CD4-positive, alpha-beta T cell (primary cell): ENCODE measurements at regions not wholly inside any gene's neighbourhood (a gene's known extent, or its start where the extent isn't known, plus 50 kb on each side); places are given as distances from the start of the nearest gene placed in this dataset.

Experiments
- ATAC-seq: fragments of 200-7000 bp; cut with Tn5 transposase; one replicate; pipeline ENCODE4 v1.10.0; 2022; ENCODE audit warnings: mild to moderate bottlenecking; ENCODE audit not compliant: poor library complexity
- CTCF ChIA-PET: fragments of 350-600 bp; sonication (Branson Sonifier 250); formaldehyde crosslinking; loops from one replicate; lab custom pipeline; 2021; ENCODE audit warnings: antibody characterized with exemption, inconsistent platforms; lab: Charles Lee
- POLR2A ChIA-PET: fragments of 350-600 bp; sonication (Branson Sonifier 250); formaldehyde crosslinking; loops from one replicate; lab custom pipeline; 2021; ENCODE audit warnings: antibody characterized with exemption, inconsistent platforms; lab: Charles Lee
- DNase-seq, 14 experiments: peaks; one replicate each; pipeline ENCODE4 v3.0.0-alpha.2; 2013 to 2020; ENCODE audit warnings: mixed read lengths in 2 of 14
- H3K27ac ChIP-seq, 2 donors: one replicate each; pipeline versions ENCODE4 v1.5.1 to v1.7.0; 2013; ENCODE audit warnings: low read length in 2 of 2, low read depth in 1 of 2, mild to moderate bottlenecking in 1 of 2
- H3K27me3 ChIP-seq, 2 experiments: 1 replicate in 1 of 2; 2 replicates in 1 of 2; pipeline versions ENCODE4 v1.6.1 to v1.7.0; 2013; ENCODE audit warnings: low read length in 2 of 2, control low read depth in 1 of 2, mild to moderate bottlenecking in 1 of 2, moderate library complexity in 1 of 2; ENCODE audit not compliant: insufficient read depth in 2 of 2, control insufficient read depth in 1 of 2
- H3K36me3 ChIP-seq: one replicate; pipeline ENCODE4 v1.6.1; 2013; ENCODE audit warnings: low read length, control low read depth; ENCODE audit not compliant: insufficient read depth
- H3K4me1 ChIP-seq: one replicate; pipeline ENCODE4 v1.6.1; 2013; ENCODE audit warnings: low read length, control low read depth; ENCODE audit not compliant: insufficient read depth
- H3K4me3 ChIP-seq: one replicate; pipeline ENCODE4 v1.5.1; 2013; ENCODE audit warnings: mild to moderate bottlenecking, low read length, moderate library complexity
- H3K9me3 ChIP-seq, 2 experiments: 1 replicate in 1 of 2; 2 replicates in 1 of 2; pipeline versions ENCODE4 v1.6.1 to v1.7.0; 2013; ENCODE audit warnings: low read length in 2 of 2, mild to moderate bottlenecking in 2 of 2, control low read depth in 1 of 2, moderate library complexity in 1 of 2; ENCODE audit not compliant: control insufficient read depth in 1 of 2, insufficient read depth in 1 of 2
- H3K27ac Mint-ChIP-seq: one replicate; pipeline ENCODE4 v1.8.0; 2020; ENCODE audit warnings: mixed read lengths
- H3K27me3 Mint-ChIP-seq: one replicate; pipeline ENCODE4 v1.8.0; 2021; ENCODE audit warnings: mixed read lengths
- H3K36me3 Mint-ChIP-seq: one replicate; pipeline ENCODE4 v1.8.0; 2021; ENCODE audit warnings: low read depth, mixed read lengths
- H3K4me1 Mint-ChIP-seq: one replicate; pipeline ENCODE4 v1.8.0; 2021; ENCODE audit warnings: low read depth, mixed read lengths
- H3K4me3 Mint-ChIP-seq: one replicate; pipeline ENCODE4 v1.8.0; 2020; ENCODE audit warnings: mild to moderate bottlenecking, mixed read lengths
- H3K9me3 Mint-ChIP-seq: one replicate; pipeline ENCODE4 v1.8.0; 2020; ENCODE audit warnings: mixed read lengths
- CTCF ChIP-seq: fragments of 200-600 bp; IDR thresholded peaks from one replicate; pipeline ENCODE4 v1.8.0; 2022; ENCODE audit warnings: antibody characterized with exemption, mild to moderate bottlenecking
- intact Hi-C, 2 experiments: fragments of 100-400 bp; cut with DNase I in 1 of 2; cut with micrococcal nuclease in 1 of 2; formaldehyde crosslinking; loops; one replicate each; pipeline versions ENCODE4 v1.15.1 to v1.9.0; 2023 to 2025; cut with DNase I, micrococcal nuclease

DNA sequence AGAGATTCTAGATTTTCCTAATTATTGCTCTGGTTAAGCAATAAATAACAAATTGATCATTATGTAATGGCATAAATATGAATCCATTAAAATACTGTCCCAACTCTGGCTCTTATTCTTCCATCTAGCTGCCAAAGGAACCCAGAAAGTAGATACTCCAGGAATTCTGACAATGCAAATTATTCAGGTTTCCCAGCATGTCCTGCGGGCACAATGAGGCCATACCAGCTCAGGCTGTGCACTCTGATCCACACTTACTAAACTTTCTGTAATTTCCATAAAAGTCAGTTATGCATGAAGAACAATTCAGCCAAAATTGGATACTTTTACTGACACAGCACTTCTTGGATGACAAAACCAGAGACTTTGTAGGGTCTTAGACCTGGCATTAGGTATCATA, 576.3 kb downstream of the KCNH5 start:
- no peak for ATAC-seq
- Histone ChIP-seq H3K36me3 (no peaks in the 10 kb centered on the region), H3K4me3 (no peak overlapping the region), H3K4me1 (no peaks in the 10 kb centered on the region), H3K27me3 (no peaks in the 10 kb centered on the region), H3K27ac (no peak overlapping the region), H3K9me3 (no peaks in the 10 kb centered on the region)
- intact Hi-C loops: no loop called here
- DNase-seq: no peak
- H3K9me3 Mint-ChIP-seq: peaks cover 7% of the 10 kb centered on the region
- no peak overlapping the region for H3K4me3 Mint-ChIP-seq
- CTCF ChIA-PET: no interaction called here
- TF ChIP-seq CTCF: no peak
- no peaks in the 10 kb centered on the region for H3K27me3 Mint-ChIP-seq
- H3K4me1 Mint-ChIP-seq: no peaks in the 10 kb centered on the region
- POLR2A ChIA-PET: no interaction called here
- no peaks in the 10 kb centered on the region for H3K36me3 Mint-ChIP-seq
- no peak overlapping the region for H3K27ac Mint-ChIP-seq

DNA sequence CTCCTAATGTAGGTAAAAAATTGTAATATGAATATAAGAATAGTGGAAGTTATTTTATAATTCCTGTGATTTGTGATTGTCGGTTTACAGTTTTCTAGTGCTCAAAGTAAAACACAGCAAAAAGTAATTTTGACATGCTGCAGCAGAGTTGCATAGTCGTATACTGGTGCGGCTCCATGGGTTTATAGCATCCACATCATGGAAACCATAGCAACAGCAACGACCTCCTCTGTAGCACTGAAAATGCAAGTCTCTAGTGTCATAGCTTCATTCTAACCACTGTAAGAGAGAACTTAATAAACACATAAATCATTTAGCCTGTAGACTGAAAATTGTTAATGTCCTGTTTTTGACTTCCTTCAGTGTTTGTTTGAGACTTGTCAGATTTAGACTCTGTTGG, 574.3 kb downstream of the KCNH5 start:
- DNase-seq (no peak), ATAC-seq (no peak)
- no peaks in the 10 kb centered on the region for H3K4me1 ChIP-seq
- no peak overlapping the region for H3K4me3 ChIP-seq
- no peaks in the 10 kb centered on the region for H3K27me3 ChIP-seq
- Mint-ChIP-seq H3K27me3 (no peaks in the 10 kb centered on the region), H3K27ac (no peak overlapping the region), H3K9me3 (peaks cover 3% of the 10 kb centered on the region), H3K36me3 (no peaks in the 10 kb centered on the region), H3K4me3 (no peak overlapping the region), H3K4me1 (no peaks in the 10 kb centered on the region)
- ChIA-PET POLR2A (no interaction called here), CTCF (no interaction called here)
- H3K27ac ChIP-seq: no peak overlapping the region
- no peaks in the 10 kb centered on the region for H3K9me3 ChIP-seq
- intact Hi-C loops: no loop called here
- H3K36me3 ChIP-seq: no peaks in the 10 kb centered on the region
- TF ChIP-seq CTCF: no peak

DNA sequence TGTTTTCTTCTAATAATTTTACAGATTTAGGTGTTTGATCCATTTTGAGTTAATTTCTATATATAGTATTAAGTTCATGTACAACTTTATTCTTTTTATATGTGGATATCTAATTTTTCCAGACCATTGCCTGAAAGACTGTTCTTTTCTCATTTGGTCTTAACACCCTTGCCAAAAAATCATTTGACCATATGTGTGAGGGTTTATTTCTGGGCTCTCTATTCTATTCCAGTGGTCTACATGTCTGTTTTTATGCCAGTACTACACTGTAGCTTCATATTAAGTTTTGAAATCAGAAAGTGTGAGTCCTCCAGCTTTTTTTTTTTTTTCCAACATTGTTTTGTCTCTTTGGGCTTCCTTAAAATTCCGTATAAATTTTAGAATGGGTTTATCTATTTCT, 554.1 kb downstream of the KCNH5 start:
- CTCF ChIA-PET: no interaction called here
- no peak for TF ChIP-seq CTCF
- no peak for ATAC-seq
- no peak overlapping the region for H3K27ac ChIP-seq
- DNase-seq: no peak
- H3K4me1 ChIP-seq: no peaks in the 10 kb centered on the region
- Mint-ChIP-seq H3K27ac (no peak overlapping the region), H3K36me3 (no peaks in the 10 kb centered on the region), H3K4me3 (no peak overlapping the region), H3K9me3 (peaks cover 5% of the 10 kb centered on the region), H3K4me1 (no peaks in the 10 kb centered on the region), H3K27me3 (no peaks in the 10 kb centered on the region)
- POLR2A ChIA-PET: no interaction called here
- no peak overlapping the region for H3K4me3 ChIP-seq
- no peaks in the 10 kb centered on the region for H3K27me3 ChIP-seq
- H3K9me3 ChIP-seq: peaks cover 0 to 4% of the 10 kb centered on the region in 2 experiments
- intact Hi-C loops: no loop called here
- no peaks in the 10 kb centered on the region for H3K36me3 ChIP-seq
